HEK293T (cell line): ENCODE measurements at regions not wholly inside any gene's neighbourhood (a gene's known extent, or its start where the extent isn't known, plus 50 kb on each side); places are given as distances from the start of the nearest gene placed in this dataset.
"Not testable (repeated sequence)": the region's sequence is repeated elsewhere in the genome, so short reads cannot be mapped to it uniquely, and the experiment has no call there.

ENCODE experiments used
- ARNT ChIP-seq: fragments of 450-650 bp; IDR thresholded peaks from 2 replicates; pipeline ENCODE4 v1.6.1; 2017; ENCODE audit warnings: mild to moderate bottlenecking
- BHLHE40 ChIP-seq: fragments of 450-650 bp; IDR thresholded peaks from 2 replicates; pipeline ENCODE4 v1.6.1; 2016; ENCODE audit warnings: mild to moderate bottlenecking, moderate library complexity, borderline replicate concordance
- CTBP1 ChIP-seq: fragments of 450-650 bp; IDR thresholded peaks from 2 replicates; pipeline ENCODE4 v1.6.1; 2016; ENCODE audit warnings: borderline replicate concordance
- ELF4 ChIP-seq: fragments of 450-650 bp; IDR thresholded peaks from 2 replicates; pipeline ENCODE4 v1.6.1; 2017; ENCODE audit warnings: antibody characterized with exemption
- FOXA1 ChIP-seq: fragments of 450-650 bp; IDR thresholded peaks from 2 replicates; pipeline ENCODE4 v1.6.1; 2016; ENCODE audit warnings: mild to moderate bottlenecking
- FOXK2 ChIP-seq: fragments of 450-650 bp; IDR thresholded peaks from 2 replicates; pipeline ENCODE4 v1.6.1; 2016; ENCODE audit warnings: mild to moderate bottlenecking
- FOXM1 ChIP-seq: fragments of 450-650 bp; IDR thresholded peaks from 2 replicates; pipeline ENCODE4 v1.6.1; 2017; ENCODE audit warnings: mild to moderate bottlenecking, borderline replicate concordance
- LEF1 ChIP-seq: fragments of 450-650 bp; IDR thresholded peaks from 2 replicates; pipeline ENCODE4 v1.6.1; 2017; ENCODE audit warnings: mild to moderate bottlenecking, borderline replicate concordance
- NFRKB ChIP-seq: fragments of 450-650 bp; IDR thresholded peaks from 2 replicates; pipeline ENCODE4 v1.6.1; 2016; ENCODE audit warnings: mild to moderate bottlenecking, moderate library complexity
- SP1 ChIP-seq: fragments of 450-650 bp; IDR thresholded peaks from 2 replicates; pipeline ENCODE4 v1.6.1; 2017
- SUZ12 ChIP-seq: fragments of 450-650 bp; IDR thresholded peaks from 2 replicates; pipeline ENCODE4 v1.6.1; 2016; ENCODE audit warnings: mild to moderate bottlenecking
- TARDBP ChIP-seq: fragments of 450-650 bp; IDR thresholded peaks from 2 replicates; pipeline ENCODE4 v1.6.1; 2016
- ZNF384 ChIP-seq: fragments of 450-650 bp; IDR thresholded peaks from 2 replicates; pipeline ENCODE4 v1.6.1; 2016
- TF ChIP-seq, protein P1 (sequence below): fragments of 450-650 bp; IDR thresholded peaks from 2 replicates; pipeline ENCODE4 v1.6.1; 2016

GRCh38 chr11:49327766-49328165 is 119.4 kb upstream of the FOLH1 start:
- TF ChIP-seq, protein P1, sequence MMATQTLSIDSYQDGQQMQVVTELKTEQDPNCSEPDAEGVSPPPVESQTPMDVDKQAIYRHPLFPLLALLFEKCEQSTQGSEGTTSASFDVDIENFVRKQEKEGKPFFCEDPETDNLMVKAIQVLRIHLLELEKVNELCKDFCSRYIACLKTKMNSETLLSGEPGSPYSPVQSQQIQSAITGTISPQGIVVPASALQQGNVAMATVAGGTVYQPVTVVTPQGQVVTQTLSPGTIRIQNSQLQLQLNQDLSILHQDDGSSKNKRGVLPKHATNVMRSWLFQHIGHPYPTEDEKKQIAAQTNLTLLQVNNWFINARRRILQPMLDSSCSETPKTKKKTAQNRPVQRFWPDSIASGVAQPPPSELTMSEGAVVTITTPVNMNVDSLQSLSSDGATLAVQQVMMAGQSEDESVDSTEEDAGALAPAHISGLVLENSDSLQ, result not testable (repeated sequence)
- not testable (repeated sequence) for TF ChIP-seq TARDBP, ARNT, CTBP1, FOXM1, SUZ12, BHLHE40, NFRKB, FOXK2, SP1, FOXA1, ELF4, ZNF384, LEF1
